GM23338 (cell line): ENCODE measurements at regions not wholly inside any gene's neighbourhood (a gene's known extent, or its start where the extent isn't known, plus 50 kb on each side); places are given as distances from the start of the nearest gene placed in this dataset.

Experiments
- ATAC-seq: fragments of 200-7000 bp; cut with Tn5 transposase; 3 replicates; pipeline ENCODE4 v1.9.1; 2020
- DNase-seq: peaks from one replicate; pipeline ENCODE4 v3.0.0-alpha.2; 2015; ENCODE audit warnings: low spot score
- H2AFZ ChIP-seq: fragments of 200-600 bp; sonication (generic); 2 replicates; pipeline ENCODE4 v1.8.0; 2016; ENCODE audit warnings: antibody characterized with exemption, mild to moderate bottlenecking, moderate library complexity
- H3F3A ChIP-seq: fragments of 200-600 bp; sonication (generic); replicated peaks from 2 replicates; pipeline ENCODE4 v1.8.0; 2017; ENCODE audit warnings: antibody characterized with exemption, mixed run types, low read depth
- H3K27ac ChIP-seq: fragments of 200-600 bp; sonication (generic); 2 replicates; pipeline ENCODE4 v1.6.1; 2016; ENCODE audit warnings: low read depth
- H3K27me3 ChIP-seq: fragments of 200-600 bp; sonication (generic); 2 replicates; pipeline ENCODE4 v1.8.0; 2016; ENCODE audit warnings: mild to moderate bottlenecking, mixed run types, moderate library complexity; ENCODE audit not compliant: insufficient read depth
- H3K36me3 ChIP-seq: fragments of 200-600 bp; sonication (generic); 2 replicates; pipeline ENCODE4 v1.8.0; 2016; ENCODE audit warnings: mild to moderate bottlenecking; ENCODE audit not compliant: insufficient read depth
- H3K4me1 ChIP-seq: fragments of 200-600 bp; sonication (generic); 2 replicates; pipeline ENCODE4 v1.8.0; 2016; ENCODE audit warnings: mild to moderate bottlenecking, moderate library complexity; ENCODE audit not compliant: insufficient read depth
- H3K4me2 ChIP-seq: fragments of 200-600 bp; sonication (generic); 2 replicates; pipeline ENCODE4 v1.7.1; 2017; ENCODE audit warnings: mixed run types
- H3K4me3 ChIP-seq: fragments of 200-600 bp; sonication (generic); 2 replicates; pipeline ENCODE4 v1.6.1; 2016; ENCODE audit warnings: mixed run types
- H3K79me2 ChIP-seq: fragments of 200-600 bp; sonication (generic); replicated peaks from 2 replicates; pipeline ENCODE4 v1.8.0; 2017; ENCODE audit warnings: mild to moderate bottlenecking; ENCODE audit not compliant: insufficient read depth
- H3K9me2 ChIP-seq: fragments of 200-600 bp; sonication (generic); 2 replicates; pipeline ENCODE4 v1.8.0; 2017; ENCODE audit not compliant: insufficient read depth
- H4K20me1 ChIP-seq: fragments of 200-600 bp; sonication (generic); replicated peaks from 2 replicates; pipeline ENCODE4 v1.8.0; 2017; ENCODE audit warnings: mild to moderate bottlenecking; ENCODE audit not compliant: insufficient read depth
- H3K27ac Mint-ChIP-seq: 2 replicates; pipeline ENCODE4 v1.8.0; 2020; ENCODE audit warnings: inconsistent platforms, mild to moderate bottlenecking, moderate library complexity, mixed read lengths
- H3K27me3 Mint-ChIP-seq: 3 replicates; pipeline ENCODE4 v1.8.0; 2022; ENCODE audit warnings: low read depth, mild to moderate bottlenecking, moderate library complexity, mixed read lengths, inconsistent platforms; ENCODE audit not compliant: insufficient read depth, poor library complexity
- H3K36me3 Mint-ChIP-seq: 3 replicates; pipeline ENCODE4 v1.8.0; 2021; ENCODE audit warnings: low read depth, mild to moderate bottlenecking, inconsistent platforms, moderate library complexity, mixed read lengths
- H3K4me1 Mint-ChIP-seq: 3 replicates; pipeline ENCODE4 v1.8.0; 2020; ENCODE audit warnings: mild to moderate bottlenecking, inconsistent platforms, mixed read lengths
- H3K4me3 Mint-ChIP-seq: 3 replicates; pipeline ENCODE4 v1.8.0; 2021; ENCODE audit warnings: moderate library complexity, mild to moderate bottlenecking, inconsistent platforms, mixed read lengths
- H3K9me3 Mint-ChIP-seq: 3 replicates; pipeline ENCODE4 v1.8.0; 2020; ENCODE audit warnings: moderate library complexity, mild to moderate bottlenecking, inconsistent platforms, mixed read lengths
- CREB1 ChIP-seq: fragments of 250-450 bp; sonication (Bioruptor Pico); IDR thresholded peaks from 2 replicates; pipeline ENCODE4 v1.5.0; 2020; ENCODE audit warnings: low read depth, mild to moderate bottlenecking, moderate library complexity
- ETS1 ChIP-seq: IDR thresholded peaks from 2 replicates; pipeline ENCODE4 v1.6.1; 2016; ENCODE audit warnings: antibody characterized with exemption
- JUNB ChIP-seq: IDR thresholded peaks from one replicate; pipeline ENCODE4 v1.6.1; 2016; ENCODE audit warnings: antibody characterized with exemption; ENCODE audit not compliant: unreplicated experiment
- NANOG ChIP-seq: IDR thresholded peaks from 2 replicates; pipeline ENCODE4 v1.6.1; 2016; ENCODE audit warnings: antibody characterized with exemption, borderline replicate concordance
- POLR2AphosphoS5 ChIP-seq: IDR thresholded peaks from 2 replicates; pipeline ENCODE4 v1.6.1; 2016; ENCODE audit warnings: antibody characterized with exemption, low read depth
- ZNF331 ChIP-seq: fragments of 250-450 bp; sonication (Bioruptor Pico); IDR thresholded peaks from 2 replicates; pipeline ENCODE4 v1.5.0; 2020; ENCODE audit warnings: low read depth, mild to moderate bottlenecking, moderate library complexity
- TF ChIP-seq, protein P1 (sequence below): fragments of 250-450 bp; sonication (Bioruptor Pico); IDR thresholded peaks from 2 replicates; pipeline ENCODE4 v1.5.0; 2020; ENCODE audit warnings: mild to moderate bottlenecking, moderate library complexity
- TF ChIP-seq, protein P2 (sequence below): IDR thresholded peaks from one replicate; pipeline ENCODE4 v1.6.1; 2018; ENCODE audit warnings: antibody characterized with exemption; ENCODE audit not compliant: unreplicated experiment
- TF ChIP-seq, protein P3 (sequence below), 2 experiments: fragments of 200-600 bp in 1 of 2; sonication (generic) in 1 of 2; conservative IDR thresholded peaks; 2 replicates each; pipeline versions ENCODE4 v1.5.1 to v1.6.1; 2016 to 2017; ENCODE audit warnings: antibody characterized with exemption in 2 of 2, low read depth in 2 of 2, mild to moderate bottlenecking in 2 of 2, moderate library complexity in 1 of 2

- no peak overlapping the region for H3K4me3 ChIP-seq
- Mint-ChIP-seq H3K4me3 (no peak overlapping the region), H3K27ac (no peak overlapping the region), H3K27me3 (no peaks in the 10 kb centered on the region), H3K9me3 (no peaks in the 10 kb centered on the region), H3K4me1 (peaks cover 14% of the 10 kb centered on the region), H3K36me3 (no peaks in the 10 kb centered on the region)
- H3K79me2 ChIP-seq, result no peaks in the 10 kb centered on the region
- no peaks in the 10 kb centered on the region for H3F3A ChIP-seq
- H3K36me3 ChIP-seq, result no peaks in the 10 kb centered on the region
- no peaks in the 10 kb centered on the region for H3K27me3 ChIP-seq
- H3K27ac ChIP-seq, result no peak overlapping the region
- no peaks in the 10 kb centered on the region for H3K9me2 ChIP-seq
- DNase-seq, result no peak
- TF ChIP-seq CREB1 (CRISPR knock-in tag), result no peak
- TF ChIP-seq NANOG, result no peak
- no peaks in the 10 kb centered on the region for H4K20me1 ChIP-seq
- H2AFZ ChIP-seq, result no peak overlapping the region
- ATAC-seq, result no peak
- no peak overlapping the region for H3K4me2 ChIP-seq
- H3K4me1 ChIP-seq, result peaks cover 10% of the 10 kb centered on the region; the same call in 1 of the 2 replicates
Measured at GRCh38 chr12:13537623-13538022, 341.1 kb downstream of the EMP1 start.

- Mint-ChIP-seq H3K4me1 (peaks cover 14% of the 10 kb centered on the region), H3K36me3 (no peaks in the 10 kb centered on the region), H3K4me3 (no peak overlapping the region), H3K27ac (no peak overlapping the region), H3K9me3 (no peaks in the 10 kb centered on the region), H3K27me3 (no peaks in the 10 kb centered on the region)
- Histone ChIP-seq H3F3A (no peaks in the 10 kb centered on the region), H3K27ac (no peak overlapping the region), H4K20me1 (no peaks in the 10 kb centered on the region), H3K4me3 (no peak overlapping the region), H3K36me3 (no peaks in the 10 kb centered on the region), H3K79me2 (no peaks in the 10 kb centered on the region), H3K9me2 (no peaks in the 10 kb centered on the region), H3K4me2 (no peak overlapping the region), H3K27me3 (no peaks in the 10 kb centered on the region), H3K4me1 (peaks cover 10% of the 10 kb centered on the region; the same call in 1 of the 2 replicates), H2AFZ (no peak overlapping the region)
- no peak for DNase-seq
- ATAC-seq, result no peak
- TF ChIP-seq, protein P1, sequence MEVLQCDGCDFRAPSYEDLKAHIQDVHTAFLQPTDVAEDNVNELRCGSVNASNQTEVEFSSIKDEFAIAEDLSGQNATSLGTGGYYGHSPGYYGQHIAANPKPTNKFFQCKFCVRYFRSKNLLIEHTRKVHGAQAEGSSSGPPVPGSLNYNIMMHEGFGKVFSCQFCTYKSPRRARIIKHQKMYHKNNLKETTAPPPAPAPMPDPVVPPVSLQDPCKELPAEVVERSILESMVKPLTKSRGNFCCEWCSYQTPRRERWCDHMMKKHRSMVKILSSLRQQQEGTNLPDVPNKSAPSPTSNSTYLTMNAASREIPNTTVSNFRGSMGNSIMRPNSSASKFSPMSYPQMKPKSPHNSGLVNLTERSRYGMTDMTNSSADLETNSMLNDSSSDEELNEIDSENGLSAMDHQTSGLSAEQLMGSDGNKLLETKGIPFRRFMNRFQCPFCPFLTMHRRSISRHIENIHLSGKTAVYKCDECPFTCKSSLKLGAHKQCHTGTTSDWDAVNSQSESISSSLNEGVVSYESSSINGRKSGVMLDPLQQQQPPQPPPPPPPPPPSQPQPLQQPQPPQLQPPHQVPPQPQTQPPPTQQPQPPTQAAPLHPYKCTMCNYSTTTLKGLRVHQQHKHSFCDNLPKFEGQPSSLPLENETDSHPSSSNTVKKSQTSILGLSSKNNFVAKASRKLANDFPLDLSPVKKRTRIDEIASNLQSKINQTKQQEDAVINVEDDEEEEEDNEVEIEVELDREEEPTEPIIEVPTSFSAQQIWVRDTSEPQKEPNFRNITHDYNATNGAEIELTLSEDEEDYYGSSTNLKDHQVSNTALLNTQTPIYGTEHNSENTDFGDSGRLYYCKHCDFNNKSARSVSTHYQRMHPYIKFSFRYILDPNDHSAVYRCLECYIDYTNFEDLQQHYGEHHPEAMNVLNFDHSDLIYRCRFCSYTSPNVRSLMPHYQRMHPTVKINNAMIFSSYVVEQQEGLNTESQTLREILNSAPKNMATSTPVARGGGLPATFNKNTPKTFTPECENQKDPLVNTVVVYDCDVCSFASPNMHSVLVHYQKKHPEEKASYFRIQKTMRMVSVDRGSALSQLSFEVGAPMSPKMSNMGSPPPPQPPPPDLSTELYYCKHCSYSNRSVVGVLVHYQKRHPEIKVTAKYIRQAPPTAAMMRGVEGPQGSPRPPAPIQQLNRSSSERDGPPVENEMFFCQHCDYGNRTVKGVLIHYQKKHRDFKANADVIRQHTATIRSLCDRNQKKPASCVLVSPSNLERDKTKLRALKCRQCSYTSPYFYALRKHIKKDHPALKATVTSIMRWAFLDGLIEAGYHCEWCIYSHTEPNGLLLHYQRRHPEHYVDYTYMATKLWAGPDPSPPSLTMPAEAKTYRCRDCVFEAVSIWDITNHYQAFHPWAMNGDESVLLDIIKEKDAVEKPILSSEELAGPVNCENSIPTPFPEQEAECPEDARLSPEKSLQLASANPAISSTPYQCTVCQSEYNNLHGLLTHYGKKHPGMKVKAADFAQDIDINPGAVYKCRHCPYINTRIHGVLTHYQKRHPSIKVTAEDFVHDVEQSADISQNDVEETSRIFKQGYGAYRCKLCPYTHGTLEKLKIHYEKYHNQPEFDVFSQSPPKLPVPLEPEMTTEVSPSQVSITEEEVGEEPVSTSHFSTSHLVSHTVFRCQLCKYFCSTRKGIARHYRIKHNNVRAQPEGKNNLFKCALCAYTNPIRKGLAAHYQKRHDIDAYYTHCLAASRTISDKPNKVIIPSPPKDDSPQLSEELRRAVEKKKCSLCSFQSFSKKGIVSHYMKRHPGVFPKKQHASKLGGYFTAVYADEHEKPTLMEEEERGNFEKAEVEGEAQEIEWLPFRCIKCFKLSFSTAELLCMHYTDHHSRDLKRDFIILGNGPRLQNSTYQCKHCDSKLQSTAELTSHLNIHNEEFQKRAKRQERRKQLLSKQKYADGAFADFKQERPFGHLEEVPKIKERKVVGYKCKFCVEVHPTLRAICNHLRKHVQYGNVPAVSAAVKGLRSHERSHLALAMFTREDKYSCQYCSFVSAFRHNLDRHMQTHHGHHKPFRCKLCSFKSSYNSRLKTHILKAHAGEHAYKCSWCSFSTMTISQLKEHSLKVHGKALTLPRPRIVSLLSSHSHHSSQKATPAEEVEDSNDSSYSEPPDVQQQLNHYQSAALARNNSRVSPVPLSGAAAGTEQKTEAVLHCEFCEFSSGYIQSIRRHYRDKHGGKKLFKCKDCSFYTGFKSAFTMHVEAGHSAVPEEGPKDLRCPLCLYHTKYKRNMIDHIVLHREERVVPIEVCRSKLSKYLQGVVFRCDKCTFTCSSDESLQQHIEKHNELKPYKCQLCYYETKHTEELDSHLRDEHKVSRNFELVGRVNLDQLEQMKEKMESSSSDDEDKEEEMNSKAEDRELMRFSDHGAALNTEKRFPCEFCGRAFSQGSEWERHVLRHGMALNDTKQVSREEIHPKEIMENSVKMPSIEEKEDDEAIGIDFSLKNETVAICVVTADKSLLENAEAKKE (CRISPR knock-in tag), result no peak
- no peak for TF ChIP-seq ZNF331 (CRISPR knock-in tag)
- no peak for TF ChIP-seq JUNB
- no peak for TF ChIP-seq ETS1
- TF ChIP-seq POLR2AphosphoS5, result no peak
- TF ChIP-seq, protein P2, sequence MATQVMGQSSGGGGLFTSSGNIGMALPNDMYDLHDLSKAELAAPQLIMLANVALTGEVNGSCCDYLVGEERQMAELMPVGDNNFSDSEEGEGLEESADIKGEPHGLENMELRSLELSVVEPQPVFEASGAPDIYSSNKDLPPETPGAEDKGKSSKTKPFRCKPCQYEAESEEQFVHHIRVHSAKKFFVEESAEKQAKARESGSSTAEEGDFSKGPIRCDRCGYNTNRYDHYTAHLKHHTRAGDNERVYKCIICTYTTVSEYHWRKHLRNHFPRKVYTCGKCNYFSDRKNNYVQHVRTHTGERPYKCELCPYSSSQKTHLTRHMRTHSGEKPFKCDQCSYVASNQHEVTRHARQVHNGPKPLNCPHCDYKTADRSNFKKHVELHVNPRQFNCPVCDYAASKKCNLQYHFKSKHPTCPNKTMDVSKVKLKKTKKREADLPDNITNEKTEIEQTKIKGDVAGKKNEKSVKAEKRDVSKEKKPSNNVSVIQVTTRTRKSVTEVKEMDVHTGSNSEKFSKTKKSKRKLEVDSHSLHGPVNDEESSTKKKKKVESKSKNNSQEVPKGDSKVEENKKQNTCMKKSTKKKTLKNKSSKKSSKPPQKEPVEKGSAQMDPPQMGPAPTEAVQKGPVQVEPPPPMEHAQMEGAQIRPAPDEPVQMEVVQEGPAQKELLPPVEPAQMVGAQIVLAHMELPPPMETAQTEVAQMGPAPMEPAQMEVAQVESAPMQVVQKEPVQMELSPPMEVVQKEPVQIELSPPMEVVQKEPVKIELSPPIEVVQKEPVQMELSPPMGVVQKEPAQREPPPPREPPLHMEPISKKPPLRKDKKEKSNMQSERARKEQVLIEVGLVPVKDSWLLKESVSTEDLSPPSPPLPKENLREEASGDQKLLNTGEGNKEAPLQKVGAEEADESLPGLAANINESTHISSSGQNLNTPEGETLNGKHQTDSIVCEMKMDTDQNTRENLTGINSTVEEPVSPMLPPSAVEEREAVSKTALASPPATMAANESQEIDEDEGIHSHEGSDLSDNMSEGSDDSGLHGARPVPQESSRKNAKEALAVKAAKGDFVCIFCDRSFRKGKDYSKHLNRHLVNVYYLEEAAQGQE, result no peak
- TF ChIP-seq, protein P3, sequence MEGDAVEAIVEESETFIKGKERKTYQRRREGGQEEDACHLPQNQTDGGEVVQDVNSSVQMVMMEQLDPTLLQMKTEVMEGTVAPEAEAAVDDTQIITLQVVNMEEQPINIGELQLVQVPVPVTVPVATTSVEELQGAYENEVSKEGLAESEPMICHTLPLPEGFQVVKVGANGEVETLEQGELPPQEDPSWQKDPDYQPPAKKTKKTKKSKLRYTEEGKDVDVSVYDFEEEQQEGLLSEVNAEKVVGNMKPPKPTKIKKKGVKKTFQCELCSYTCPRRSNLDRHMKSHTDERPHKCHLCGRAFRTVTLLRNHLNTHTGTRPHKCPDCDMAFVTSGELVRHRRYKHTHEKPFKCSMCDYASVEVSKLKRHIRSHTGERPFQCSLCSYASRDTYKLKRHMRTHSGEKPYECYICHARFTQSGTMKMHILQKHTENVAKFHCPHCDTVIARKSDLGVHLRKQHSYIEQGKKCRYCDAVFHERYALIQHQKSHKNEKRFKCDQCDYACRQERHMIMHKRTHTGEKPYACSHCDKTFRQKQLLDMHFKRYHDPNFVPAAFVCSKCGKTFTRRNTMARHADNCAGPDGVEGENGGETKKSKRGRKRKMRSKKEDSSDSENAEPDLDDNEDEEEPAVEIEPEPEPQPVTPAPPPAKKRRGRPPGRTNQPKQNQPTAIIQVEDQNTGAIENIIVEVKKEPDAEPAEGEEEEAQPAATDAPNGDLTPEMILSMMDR (conservative IDR thresholded peaks at IDR 0.05; ENCODE audit: low read depth in 2 of 2), result no peak
Measured at GRCh38 chr12:13536219-13536910, 339.8 kb downstream of the EMP1 start.
